ENCODE measurements at regions not wholly inside any gene's neighbourhood (a gene's known extent, or its start where the extent isn't known, plus 50 kb on each side); places are given as distances from the start of the nearest gene placed in this dataset.

DNA sequence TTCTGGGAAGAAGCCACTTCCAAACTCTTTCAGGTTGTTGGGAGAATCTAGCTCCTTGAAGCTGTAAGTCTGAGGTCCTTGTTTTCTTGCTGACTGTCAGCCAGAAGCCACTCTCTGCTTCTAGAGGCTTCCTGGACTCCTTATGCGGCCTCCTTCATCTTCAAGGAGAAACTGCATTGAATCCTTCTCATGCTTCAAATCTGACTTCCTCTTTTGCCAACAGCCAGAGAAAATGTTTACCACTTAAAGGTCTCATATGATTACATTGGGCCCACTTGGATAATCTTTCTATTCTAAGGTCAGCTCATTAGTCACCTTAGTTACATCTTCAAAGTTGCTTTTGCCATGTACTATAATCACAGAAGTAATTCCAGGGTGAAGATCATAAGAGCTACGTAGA is 327.0 kb downstream of the HNRNPD start:
- TF ChIP-seq POLR2A (IDR thresholded peaks at IDR 0.05), result no peak
- TF ChIP-seq, protein P1, sequence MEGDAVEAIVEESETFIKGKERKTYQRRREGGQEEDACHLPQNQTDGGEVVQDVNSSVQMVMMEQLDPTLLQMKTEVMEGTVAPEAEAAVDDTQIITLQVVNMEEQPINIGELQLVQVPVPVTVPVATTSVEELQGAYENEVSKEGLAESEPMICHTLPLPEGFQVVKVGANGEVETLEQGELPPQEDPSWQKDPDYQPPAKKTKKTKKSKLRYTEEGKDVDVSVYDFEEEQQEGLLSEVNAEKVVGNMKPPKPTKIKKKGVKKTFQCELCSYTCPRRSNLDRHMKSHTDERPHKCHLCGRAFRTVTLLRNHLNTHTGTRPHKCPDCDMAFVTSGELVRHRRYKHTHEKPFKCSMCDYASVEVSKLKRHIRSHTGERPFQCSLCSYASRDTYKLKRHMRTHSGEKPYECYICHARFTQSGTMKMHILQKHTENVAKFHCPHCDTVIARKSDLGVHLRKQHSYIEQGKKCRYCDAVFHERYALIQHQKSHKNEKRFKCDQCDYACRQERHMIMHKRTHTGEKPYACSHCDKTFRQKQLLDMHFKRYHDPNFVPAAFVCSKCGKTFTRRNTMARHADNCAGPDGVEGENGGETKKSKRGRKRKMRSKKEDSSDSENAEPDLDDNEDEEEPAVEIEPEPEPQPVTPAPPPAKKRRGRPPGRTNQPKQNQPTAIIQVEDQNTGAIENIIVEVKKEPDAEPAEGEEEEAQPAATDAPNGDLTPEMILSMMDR (IDR thresholded peaks at IDR 0.05 in 8 of 11, conservative IDR thresholded peaks at IDR 0.05 in 3 of 11), result no peak
- no peak for TF ChIP-seq POLR2AphosphoS5 (IDR thresholded peaks at IDR 0.05)

All from spleen (tissue), 7 donors.